Motor neuron (in vitro differentiated cells): ENCODE measurements at regions not wholly inside any gene's neighbourhood (a gene's known extent, or its start where the extent isn't known, plus 50 kb on each side); places are given as distances from the start of the nearest gene placed in this dataset.

ENCODE experiments used
- ATAC-seq, 8 experiments: fragments of 200-7000 bp; cut with Tn5 transposase; replicated peaks in 6 of 8; 2 replicates each; pipeline ENCODE4 v1.8.0; 2021; ENCODE audit warnings: mild to moderate bottlenecking in 8 of 8, moderate library complexity in 8 of 8
- H3K27ac ChIP-seq, 2 donors: fragments of 250-450 bp; sonication (Bioruptor Pico); 2 replicates each; pipeline ENCODE4 v1.9.0; 2021; ENCODE audit warnings: antibody characterized with exemption in 2 of 2, mild to moderate bottlenecking in 2 of 2, moderate library complexity in 1 of 2
- H3K4me1 ChIP-seq, 2 donors: fragments of 250-450 bp; sonication (Bioruptor Pico); replicated peaks in 1 of 2; 2 replicates each; pipeline ENCODE4 v1.6.1; 2021; ENCODE audit warnings: antibody characterized with exemption in 2 of 2, mild to moderate bottlenecking in 2 of 2, moderate library complexity in 1 of 2
- H3K4me3 ChIP-seq, 5 donors: fragments of 250-450 bp; sonication (Bioruptor Pico); 2 replicates each; pipeline ENCODE4 v1.9.0; 2021; ENCODE audit warnings: antibody characterized with exemption in 5 of 5, mild to moderate bottlenecking in 5 of 5, moderate library complexity in 4 of 5
- WGBS, 10 experiments: fragments of 450-650 bp; shearing (Covaris generic); methylation state at CpG; one replicate each; pipeline ENCODE4 v1.0.0; 2022; 5-methylcytosine and 5-hydroxymethylcytosine counted together
- in situ Hi-C, 9 experiments: fragments of 400-800 bp; cut with MboI; loops; one replicate each; pipeline ENCODE4 v1.15.0; 2021; ENCODE audit warnings: low sequenced_read_pairs in 9 of 9, low pct_unique_long_range_greater_than_20kb in 2 of 9; ENCODE audit not compliant: unreplicated experiment in 9 of 9

- H3K4me1 ChIP-seq = peaks cover 3 to 8% of the 10 kb centered on the region in 2 donors
- 80 to 100% (median 100%) methylated on average over 1 to 2 of the region's 2 CpGs; no CpG with 5 or more reads in 2 of the 10 experiments for WGBS, 10 experiments
- no peak for ATAC-seq
- in situ Hi-C loops = loop anchor here in 2 of 9 experiments (25.0 kb wide), 2 partner anchors 385 to 465 kb away; no protein-coding TSS in a partner anchor
- H3K4me3 ChIP-seq = no peak overlapping the region
- H3K27ac ChIP-seq = no peak overlapping the region
These were observed 421.4 kb downstream of the SHQ1 start for GRCh38 chr3:72426618-72427397.

DNA sequence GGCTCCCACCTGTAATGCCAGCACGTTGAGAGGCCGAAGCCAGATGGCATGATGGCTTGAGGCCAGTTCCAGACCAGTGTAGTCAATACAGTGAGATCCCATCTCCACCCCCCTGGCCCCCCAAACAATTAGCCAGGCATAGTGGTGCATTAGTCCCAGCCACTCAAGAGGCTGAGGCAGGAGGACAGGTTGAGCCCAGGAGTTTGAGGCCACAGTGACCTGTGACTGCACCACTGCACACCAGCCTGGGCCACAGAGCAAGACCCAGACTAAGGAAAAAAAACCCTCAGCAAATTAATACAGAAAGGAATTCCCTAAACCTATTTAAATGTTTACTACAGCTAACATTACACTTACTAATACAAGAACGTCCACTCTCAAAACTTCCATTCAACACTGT lies 424.6 kb downstream of the SHQ1 start:
- Histone ChIP-seq H3K4me3 (no peak overlapping the region), H3K4me1 (peaks cover 3 to 5% of the 10 kb centered on the region in 2 donors), H3K27ac (no peak overlapping the region)
- in situ Hi-C loops = no loop called here
- no peak for ATAC-seq
- 50 to 100% (median 94%) methylated on average over 1 to 3 of the region's 3 CpGs for WGBS, 10 experiments

GRCh38 chr3:72421786-72422185 lies 426.5 kb downstream of the SHQ1 start:
- H3K4me3 ChIP-seq = no peak overlapping the region
- ATAC-seq = no peak
- WGBS, 10 experiments = 88 to 100% (median 99%) methylated on average over 1 to 2 of the region's 2 CpGs
- no peak overlapping the region for H3K27ac ChIP-seq
- in situ Hi-C loops = no loop called here
- H3K4me1 ChIP-seq = peaks cover 0 to 3% of the 10 kb centered on the region in 2 donors

DNA sequence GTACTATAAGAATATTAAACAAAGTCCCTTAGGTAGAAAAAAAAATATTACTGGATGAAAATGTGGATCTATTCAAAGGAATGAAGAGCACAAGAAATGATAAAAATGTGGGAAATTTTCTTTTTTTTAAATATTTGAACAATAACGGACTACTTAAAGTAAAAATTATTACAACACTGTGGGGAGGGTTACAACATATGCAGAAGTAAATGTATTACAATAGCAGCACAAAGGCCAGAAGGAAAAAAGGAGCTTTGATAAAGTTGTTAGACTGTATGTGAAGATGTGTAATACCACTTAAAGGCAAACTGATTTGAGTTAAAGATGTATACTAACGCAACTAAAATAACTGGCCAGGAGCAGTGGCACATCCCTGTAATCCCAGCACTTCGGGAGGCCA lies 427.1 kb downstream of the SHQ1 start:
- WGBS, 10 experiments = 90 to 100% (median 99%) methylated on average over 1 to 3 of the region's 3 CpGs; no CpG with 5 or more reads in 2 of the 10 experiments
- in situ Hi-C loops = no loop called here
- no peak for ATAC-seq
- Histone ChIP-seq H3K4me1 (no peaks in the 10 kb centered on the region), H3K27ac (no peak overlapping the region), H3K4me3 (no peak overlapping the region)

DNA sequence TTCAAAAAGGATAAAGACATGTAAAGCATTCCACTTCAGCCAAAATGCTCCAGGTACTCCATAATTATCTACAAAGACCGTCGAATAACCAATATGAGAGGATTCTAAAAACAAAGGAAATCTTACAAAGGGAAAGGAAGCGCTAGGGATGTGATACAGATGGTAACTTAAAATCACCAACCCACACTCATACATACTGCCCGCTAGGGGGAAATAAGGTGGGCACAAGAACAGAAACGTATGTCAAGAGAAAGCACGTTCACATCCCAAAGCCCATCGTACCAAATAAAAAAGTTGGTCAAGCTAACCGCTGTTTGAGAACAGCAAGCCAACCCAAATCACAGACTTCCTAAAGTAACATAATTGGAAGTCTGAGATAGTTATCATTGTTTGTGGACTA lies 429.4 kb downstream of the SHQ1 start:
- no peak overlapping the region for H3K4me3 ChIP-seq
- H3K4me1 ChIP-seq = no peaks in the 10 kb centered on the region
- no peak overlapping the region for H3K27ac ChIP-seq
- in situ Hi-C loops = no loop called here
- WGBS, 10 experiments = 92 to 100% (median 95%) methylated on average over 2 to 8 of the region's 8 CpGs
- no peak for ATAC-seq

GRCh38 chr3:72418244-72418643 lies 430.0 kb downstream of the SHQ1 start:
- no peaks in the 10 kb centered on the region for H3K4me1 ChIP-seq
- no peak overlapping the region for H3K27ac ChIP-seq
- ATAC-seq = no peak
- H3K4me3 ChIP-seq = no peak overlapping the region
- in situ Hi-C loops = no loop called here

DNA sequence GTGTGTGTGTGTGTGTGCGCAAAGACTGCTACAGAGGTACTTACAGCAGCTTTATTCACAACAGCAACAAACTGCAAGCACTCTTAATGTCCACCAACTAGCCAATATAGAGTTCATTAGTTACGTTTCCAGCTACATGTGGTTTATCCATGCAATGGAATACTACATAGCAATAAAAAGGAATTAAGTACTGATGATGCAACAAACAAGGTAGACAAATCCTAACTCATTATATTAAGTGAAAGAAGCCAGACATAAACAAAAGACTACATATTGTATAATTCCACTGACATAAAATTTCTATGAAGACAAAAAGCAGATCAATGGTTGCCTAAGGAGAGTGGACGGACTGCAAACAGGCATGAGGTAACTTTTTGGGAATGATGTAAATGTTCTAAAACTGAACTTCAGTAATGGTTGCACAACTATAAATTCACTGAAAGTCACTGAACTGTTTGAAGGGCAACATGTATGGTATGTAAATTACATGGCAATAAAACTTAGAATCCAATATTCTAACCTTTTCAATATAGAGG lies 433.7 kb downstream of the SHQ1 start:
- Histone ChIP-seq H3K4me1 (peaks cover 0 to 5% of the 10 kb centered on the region in 2 donors), H3K27ac (no peak overlapping the region), H3K4me3 (no peak overlapping the region)
- ATAC-seq = no peak
- in situ Hi-C loops = no loop called here
- WGBS, 10 experiments = 67 to 100% (median 86%) methylated on average over 1 to 3 of the region's 3 CpGs; no CpG with 5 or more reads in 1 of the 10 experiments

DNA sequence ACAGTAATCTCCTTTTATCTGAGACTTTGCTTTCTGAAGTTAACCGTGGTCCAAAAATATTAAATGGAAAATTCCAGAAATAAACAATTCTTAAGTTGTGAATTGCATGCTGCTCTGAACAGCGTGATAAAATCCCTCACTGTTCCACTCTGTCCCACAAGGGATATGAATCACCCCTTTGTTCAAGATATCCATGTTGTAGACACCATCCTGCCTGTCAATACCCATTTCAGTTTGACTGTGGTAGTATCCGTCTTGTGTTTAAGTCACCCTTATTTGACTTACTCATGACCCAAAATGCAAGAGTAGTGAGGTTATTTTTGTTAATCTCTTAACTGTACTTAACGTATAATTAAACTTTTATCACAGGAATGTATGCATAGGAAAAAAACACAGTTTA lies 435.0 kb downstream of the SHQ1 start:
- no peak overlapping the region for H3K27ac ChIP-seq
- peaks cover 6 to 15% of the 10 kb centered on the region in 2 donors for H3K4me1 ChIP-seq
- no peak overlapping the region for H3K4me3 ChIP-seq
- in situ Hi-C loops = no loop called here
- ATAC-seq = no peak
- WGBS, 10 experiments = 62 to 100% (median 93%) methylated on average over 2 to 4 of the region's 4 CpGs; no CpG with 5 or more reads in 1 of the 10 experiments

DNA sequence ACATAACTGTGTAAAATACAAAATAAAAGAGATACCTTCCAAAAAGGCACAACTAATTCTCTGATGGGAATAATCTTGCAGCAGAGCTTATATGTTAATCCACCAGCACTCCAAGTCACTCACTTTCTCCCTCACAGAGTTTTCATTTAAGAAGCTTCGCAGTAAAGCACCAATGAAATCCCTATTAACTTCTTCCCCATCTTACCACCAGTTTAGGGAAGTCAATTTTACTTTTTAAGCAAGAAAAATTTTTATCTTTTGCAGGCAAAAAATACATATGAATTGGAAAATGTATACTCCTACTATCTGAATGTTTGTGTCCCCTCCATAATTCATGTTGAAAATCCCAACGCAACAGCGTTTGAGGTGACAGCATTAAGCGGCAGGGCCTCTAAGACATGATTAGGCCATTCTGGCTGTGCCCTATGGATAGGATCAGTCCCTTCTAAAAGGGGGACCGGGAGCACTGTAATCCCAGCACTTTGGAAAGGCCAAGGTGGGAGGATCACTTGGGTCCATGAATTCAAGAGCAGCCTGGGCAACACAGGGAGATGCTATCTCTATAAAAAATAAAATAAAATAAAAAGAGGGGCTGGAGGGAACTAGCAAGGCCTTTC lies 435.8 kb downstream of the SHQ1 start:
- Histone ChIP-seq H3K27ac (no peak overlapping the region), H3K4me1 (peaks cover 6 to 15% of the 10 kb centered on the region in 2 donors), H3K4me3 (no peak overlapping the region)
- ATAC-seq = no peak
- in situ Hi-C loops = no loop called here
- WGBS, 10 experiments = 82 to 100% (median 95%) methylated on average over 2 to 5 of the region's 5 CpGs; no CpG with 5 or more reads in 1 of the 10 experiments

GRCh38 chr3:72411843-72412242 lies 436.4 kb downstream of the SHQ1 start:
- ATAC-seq = no peak
- in situ Hi-C loops = no loop called here
- Histone ChIP-seq H3K27ac (no peak overlapping the region), H3K4me1 (peaks cover 7 to 15% of the 10 kb centered on the region in 2 donors), H3K4me3 (no peak overlapping the region)
- 13 to 91% (median 71%) methylated on average over 1 of the region's 1 CpG; no CpG with 5 or more reads in 2 of the 10 experiments for WGBS, 10 experiments

- H3K27ac ChIP-seq = no peak overlapping the region
- ATAC-seq = no peak
- H3K4me3 ChIP-seq = no peak overlapping the region
- H3K4me1 ChIP-seq = peaks cover 14 to 17% of the 10 kb centered on the region in 2 donors
- in situ Hi-C loops = no loop called here
- 93 to 100% (median 100%) methylated on average over 1 to 2 of the region's 2 CpGs; no CpG with 5 or more reads in 5 of the 10 experiments for WGBS, 10 experiments
These were observed 437.1 kb downstream of the SHQ1 start for GRCh38 chr3:72411126-72411525.

DNA sequence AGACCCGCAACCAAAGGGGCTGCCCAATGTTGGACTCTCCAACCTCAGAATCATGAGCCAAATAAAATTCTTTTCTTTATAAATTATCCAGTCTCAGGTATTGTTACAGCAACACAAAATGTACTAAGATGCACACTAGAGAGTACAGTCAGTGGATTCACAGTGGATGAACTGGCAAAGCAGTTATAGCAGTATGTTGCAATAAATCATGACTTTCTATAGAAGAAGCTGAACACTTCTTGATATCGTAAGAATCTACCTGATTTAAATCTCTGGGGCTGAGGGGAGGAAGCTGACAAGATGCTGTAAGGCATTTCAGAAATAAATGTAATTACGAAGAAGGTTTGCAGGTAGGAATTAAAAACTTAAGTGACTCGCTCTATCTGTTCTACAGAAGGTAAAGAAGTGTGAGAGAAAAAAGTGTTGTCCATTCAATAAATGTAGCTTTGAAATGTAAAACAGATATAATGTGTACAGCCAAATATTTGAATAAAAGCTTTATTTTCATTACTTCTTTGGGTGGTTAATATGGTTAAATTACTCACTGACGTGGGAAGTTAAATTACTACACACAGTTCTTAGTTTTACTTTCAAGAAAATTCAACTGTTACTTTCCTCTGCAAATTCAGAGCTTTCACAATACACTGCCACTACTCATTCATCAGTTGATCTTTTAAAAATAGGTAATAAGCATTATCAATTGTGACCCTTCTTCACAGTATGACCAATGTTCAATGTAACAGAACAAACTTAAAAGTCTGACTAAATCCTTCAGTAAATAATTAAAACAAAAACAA lies 439.1 kb downstream of the SHQ1 start:
- no peak overlapping the region for H3K27ac ChIP-seq

GRCh38 chr3:72407766-72408165 lies 440.5 kb downstream of the SHQ1 start:
- WGBS, 10 experiments = 43 to 100% (median 86%) methylated on average over 1 to 6 of the region's 6 CpGs

More for the DNA sequence above, 439.1 kb downstream of the SHQ1 start:
- H3K4me3 ChIP-seq = no peak overlapping the region
- peaks cover 17 to 19% of the 10 kb centered on the region in 2 donors for H3K4me1 ChIP-seq
- in situ Hi-C loops = no loop called here
- 68 to 100% (median 89%) methylated on average over 2 to 5 of the region's 5 CpGs; no CpG with 5 or more reads in 1 of the 10 experiments for WGBS, 10 experiments
- no peak for ATAC-seq

More at GRCh38 chr3:72407766-72408165, 440.5 kb downstream of the SHQ1 start:
- in situ Hi-C loops = no loop called here
- no peak for ATAC-seq
- H3K27ac ChIP-seq = no peak overlapping the region
- no peak overlapping the region for H3K4me3 ChIP-seq
- peaks cover 17 to 19% of the 10 kb centered on the region in 2 donors for H3K4me1 ChIP-seq
